Activated CD4-positive, alpha-beta memory T cell treated with anti-CD3 and anti-CD28 coated beads for 36 hours (primary cell): ENCODE measurements at regions not wholly inside any gene's neighbourhood (a gene's known extent, or its start where the extent isn't known, plus 50 kb on each side); places are given as distances from the start of the nearest gene placed in this dataset.
"Not testable (repeated sequence)": the region's sequence is repeated elsewhere in the genome, so short reads cannot be mapped to it uniquely, and the experiment has no call there.

Experiments
- CTCF ChIA-PET: fragments of 350-600 bp; sonication (Branson Sonifier 250); formaldehyde crosslinking; loops from one replicate; lab custom pipeline; 2021; ENCODE audit warnings: antibody characterized with exemption, inconsistent platforms; lab: Charles Lee
- POLR2A ChIA-PET: fragments of 350-600 bp; sonication (Branson Sonifier 250); formaldehyde crosslinking; loops from one replicate; lab custom pipeline; 2021; ENCODE audit warnings: antibody characterized with exemption; lab: Charles Lee
- DNase-seq: peaks from one replicate; pipeline ENCODE4 v3.0.0-alpha.2; 2020
- H3K27ac Mint-ChIP-seq: one replicate; pipeline ENCODE4 v1.8.0; 2021; ENCODE audit warnings: mixed read lengths
- H3K27me3 Mint-ChIP-seq: one replicate; pipeline ENCODE4 v1.8.0; 2021; ENCODE audit warnings: mixed read lengths
- H3K36me3 Mint-ChIP-seq: one replicate; pipeline ENCODE4 v1.8.0; 2021; ENCODE audit warnings: mixed read lengths
- H3K4me1 Mint-ChIP-seq: one replicate; pipeline ENCODE4 v1.8.0; 2021; ENCODE audit warnings: low read depth, mixed read lengths
- H3K4me3 Mint-ChIP-seq: one replicate; pipeline ENCODE4 v1.8.0; 2021; ENCODE audit warnings: mild to moderate bottlenecking, mixed read lengths
- H3K9me3 Mint-ChIP-seq: one replicate; pipeline ENCODE4 v1.8.0; 2021; ENCODE audit warnings: mixed read lengths
- intact Hi-C: fragments of 100-400 bp; cut with micrococcal nuclease; formaldehyde crosslinking; loops from one replicate; pipeline ENCODE4 v1.15.1; 2023

DNA sequence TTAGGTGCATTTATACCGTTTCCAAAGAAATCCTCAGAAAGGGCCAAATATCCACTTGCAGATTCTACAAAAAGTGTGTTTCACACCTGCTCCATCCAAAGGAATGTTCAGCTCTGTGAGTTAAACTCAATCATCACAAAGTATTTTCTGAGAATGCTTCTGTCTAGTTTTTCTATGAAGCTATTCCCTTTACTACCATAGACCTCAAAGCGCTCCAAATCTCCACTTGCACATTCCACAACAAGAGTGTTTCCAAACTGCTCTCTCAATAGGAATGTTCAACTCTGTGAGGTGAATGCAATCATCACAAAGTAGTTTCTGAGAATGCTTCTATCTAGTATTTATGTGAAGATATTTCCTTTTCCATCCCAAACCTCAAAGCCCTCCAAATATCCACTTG is 412.7 kb upstream of the WSB1 start:
- intact Hi-C loops, POLR2A ChIA-PET: not testable (repeated sequence)

DNA sequence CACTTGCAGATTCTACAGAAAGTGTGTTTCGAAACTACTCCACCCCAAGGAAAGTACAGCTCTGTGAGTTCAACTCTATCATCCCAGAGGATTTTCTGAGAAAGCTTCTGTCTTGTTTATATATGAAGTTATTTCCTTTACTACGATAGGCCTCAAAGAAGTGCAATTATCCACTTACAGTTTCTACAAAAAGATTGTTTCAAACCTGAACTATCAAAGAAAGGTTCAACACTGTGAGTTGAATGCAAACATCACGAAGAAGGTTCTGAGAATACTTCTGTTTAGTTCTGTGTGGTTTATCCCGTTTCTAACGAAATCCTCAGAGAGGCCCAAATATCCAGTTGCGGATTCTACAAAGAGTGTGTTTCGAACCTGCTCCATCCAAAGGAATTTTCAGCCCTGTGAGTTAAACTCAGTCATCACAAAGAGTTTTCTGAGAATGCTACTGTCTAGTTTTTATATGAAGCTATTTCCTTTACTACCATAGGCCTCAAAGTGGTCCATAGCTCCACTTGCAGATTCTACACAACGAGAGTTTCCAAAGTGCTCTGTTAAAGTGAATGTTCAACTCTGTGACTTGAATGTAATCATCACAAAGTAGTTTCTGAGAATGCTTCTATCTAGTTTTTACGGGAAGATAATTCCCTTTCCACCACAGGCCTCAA is 411.7 kb upstream of the WSB1 start:
- H3K27ac Mint-ChIP-seq: not testable (repeated sequence)

More for the DNA sequence above, 412.7 kb upstream of the WSB1 start:
- H3K9me3 Mint-ChIP-seq, H3K4me3 Mint-ChIP-seq, H3K27me3 Mint-ChIP-seq, H3K36me3 Mint-ChIP-seq, H3K27ac Mint-ChIP-seq, CTCF ChIA-PET, DNase-seq, H3K4me1 Mint-ChIP-seq: not testable (repeated sequence)

DNA sequence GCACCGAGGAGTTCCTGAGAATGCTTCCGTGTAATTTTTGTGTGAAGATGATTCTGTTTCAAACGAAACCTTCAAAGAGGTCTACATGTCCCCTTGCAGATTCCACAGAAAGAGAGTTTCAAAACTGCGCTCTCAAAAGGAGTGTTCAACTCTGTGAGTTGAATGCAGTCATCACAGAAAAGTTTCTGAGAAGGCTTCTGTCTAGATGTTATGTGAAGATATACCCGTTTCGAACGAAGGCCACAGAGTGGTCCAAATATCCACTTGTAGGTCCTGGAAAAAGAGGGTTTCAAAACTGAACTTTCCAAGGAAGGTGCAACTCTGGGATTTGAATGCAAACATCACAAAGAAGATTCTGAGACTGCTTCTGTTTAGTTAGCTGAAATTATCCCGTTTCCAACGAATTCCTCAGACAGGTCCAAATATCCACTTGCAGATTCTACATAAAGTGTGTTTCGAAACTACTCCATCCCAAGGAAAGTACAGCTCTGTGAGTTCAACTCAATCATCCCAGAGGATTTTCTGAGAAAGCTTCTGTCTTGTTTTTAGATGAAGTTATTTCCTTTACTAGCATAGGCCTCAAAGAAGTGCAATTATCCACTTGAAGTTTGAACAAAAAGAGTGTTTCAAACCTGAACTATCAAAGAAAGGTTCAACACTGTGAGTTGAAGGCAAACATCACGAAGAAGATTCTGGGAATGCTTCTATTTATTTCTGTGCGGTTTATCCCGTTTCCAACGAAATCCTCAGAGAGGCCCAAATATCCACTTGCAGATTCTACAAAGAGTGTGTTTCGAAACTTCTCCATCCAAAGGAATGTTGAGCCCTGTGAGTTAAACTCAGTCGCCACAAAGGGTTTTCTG is 409.8 kb upstream of the WSB1 start:
- H3K27me3 Mint-ChIP-seq, DNase-seq, H3K4me3 Mint-ChIP-seq, H3K36me3 Mint-ChIP-seq, intact Hi-C loops, POLR2A ChIA-PET, H3K27ac Mint-ChIP-seq, H3K9me3 Mint-ChIP-seq, CTCF ChIA-PET, H3K4me1 Mint-ChIP-seq: not testable (repeated sequence)

More for the DNA sequence above, 411.7 kb upstream of the WSB1 start:
- CTCF ChIA-PET, H3K4me1 Mint-ChIP-seq, H3K36me3 Mint-ChIP-seq, DNase-seq, intact Hi-C loops, H3K27me3 Mint-ChIP-seq, POLR2A ChIA-PET, H3K9me3 Mint-ChIP-seq, H3K4me3 Mint-ChIP-seq: not testable (repeated sequence)

DNA sequence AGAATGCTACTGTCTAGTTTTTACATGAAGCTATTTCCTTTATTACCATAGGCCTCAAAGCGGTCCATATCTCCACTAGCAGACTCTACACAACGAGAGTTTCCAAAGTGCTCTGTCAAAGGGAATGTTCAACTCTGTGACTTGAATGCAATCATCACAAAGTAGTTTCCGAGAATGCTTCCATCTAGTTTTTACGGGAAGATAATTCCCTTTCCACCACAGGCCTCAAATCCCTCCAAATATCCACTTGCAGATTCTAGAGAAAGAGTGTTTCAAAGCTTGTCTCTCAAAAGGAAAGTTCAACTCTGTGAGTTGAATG is 409.2 kb upstream of the WSB1 start:
- CTCF ChIA-PET, H3K9me3 Mint-ChIP-seq, DNase-seq, H3K27ac Mint-ChIP-seq, H3K4me3 Mint-ChIP-seq, H3K27me3 Mint-ChIP-seq, H3K4me1 Mint-ChIP-seq, intact Hi-C loops, H3K36me3 Mint-ChIP-seq, POLR2A ChIA-PET: not testable (repeated sequence)

DNA sequence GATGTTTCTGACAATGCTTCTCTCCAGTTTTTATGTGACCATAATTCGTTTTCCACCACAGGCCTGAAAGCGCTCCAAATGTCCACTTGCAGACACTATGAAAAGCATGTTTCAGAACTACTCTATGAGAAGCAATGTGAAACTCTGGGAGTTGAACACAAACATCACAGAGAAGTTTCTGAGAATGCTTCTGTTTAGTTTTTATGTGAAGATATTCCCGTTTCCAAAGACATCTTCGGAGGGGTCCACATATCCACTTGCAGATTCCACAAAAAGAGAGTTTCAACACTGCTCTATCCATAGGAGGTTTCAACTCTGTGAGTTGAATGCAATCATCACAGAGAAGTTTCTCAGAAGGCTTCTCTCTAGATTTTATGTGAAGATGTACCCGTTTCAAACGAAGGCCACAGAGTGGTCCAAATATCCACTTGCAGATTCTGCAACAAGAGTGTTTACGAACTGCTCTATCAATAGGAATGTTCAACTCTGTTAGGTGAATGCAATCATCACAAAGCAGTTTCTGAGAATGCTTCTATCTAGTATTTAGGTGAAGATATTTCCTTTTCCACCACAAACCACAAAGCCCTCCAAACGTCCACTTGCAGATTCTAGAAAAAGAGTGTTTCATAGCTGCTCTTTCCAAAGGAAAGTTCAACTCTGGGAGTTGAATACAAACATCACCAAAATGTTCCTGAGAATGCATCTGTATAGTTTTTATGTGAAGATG is 408.5 kb upstream of the WSB1 start:
- H3K4me3 Mint-ChIP-seq, DNase-seq, H3K27me3 Mint-ChIP-seq, H3K4me1 Mint-ChIP-seq, intact Hi-C loops, H3K9me3 Mint-ChIP-seq, H3K36me3 Mint-ChIP-seq, H3K27ac Mint-ChIP-seq: not testable (repeated sequence)
- ChIA-PET CTCF (interaction anchor here (0.6 to 0.7 kb wide), 3 partner anchors 265 to 965 kb away, joined by 3 to 4 read pairs (median 3); no protein-coding TSS in a partner anchor), POLR2A (interaction anchor here (0.6 kb wide), 1 partner anchor 282 kb away, joined by 5 read pairs; no protein-coding TSS in a partner anchor)
